Transverse colon (tissue), 4 donors: ENCODE measurements at regions not wholly inside any gene's neighbourhood (a gene's known extent, or its start where the extent isn't known, plus 50 kb on each side); places are given as distances from the start of the nearest gene placed in this dataset.

ENCODE experiments used
- CTCF ChIP-seq, 5 experiments: fragments of 200-600 bp in 3 of 5; fragments of 450-650 bp in 2 of 5; sonication (generic) in 3 of 5; IDR thresholded peaks; 1 replicate in 2 of 5; 2 replicates in 3 of 5; pipeline ENCODE4 v1.5.1; 2016 to 2017; ENCODE audit warnings: antibody characterized with exemption in 5 of 5, inconsistent platforms in 3 of 5, mild to moderate bottlenecking in 2 of 5, moderate library complexity in 1 of 5
- POLR2A ChIP-seq: fragments of 450-650 bp; IDR thresholded peaks from one replicate; pipeline ENCODE4 v1.6.1; 2016; ENCODE audit warnings: antibody characterized with exemption, mild to moderate bottlenecking, moderate library complexity
- POLR2AphosphoS5 ChIP-seq, 3 donors: sonication (generic); formaldehyde crosslinking; IDR thresholded peaks; one replicate each; pipeline ENCODE4 v1.6.1; 2016; ENCODE audit warnings: antibody characterized with exemption in 3 of 3

DNA sequence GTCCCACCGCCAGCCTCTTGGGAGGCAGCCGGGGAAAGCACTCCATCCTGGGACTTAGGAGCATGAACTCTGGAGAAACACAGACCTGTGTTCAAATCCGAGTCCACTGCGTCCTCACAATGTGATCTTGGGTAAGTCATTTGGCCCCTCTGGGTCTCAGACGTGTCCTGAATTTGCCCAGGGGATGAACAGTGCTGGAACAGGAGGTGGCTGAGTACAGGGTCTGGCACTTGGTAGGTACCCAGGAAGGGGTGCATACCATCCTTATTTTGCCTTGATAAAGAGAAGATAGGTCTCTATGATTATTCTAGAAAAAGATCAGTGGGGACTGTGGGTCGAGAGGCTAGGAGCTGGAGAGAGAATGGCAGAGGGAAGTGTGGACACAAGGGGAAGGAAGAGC is 135.7 kb downstream of the FGF18 start:
- TF ChIP-seq CTCF (IDR thresholded peaks at IDR 0.05) (no peak), POLR2A (no peak), POLR2AphosphoS5 (IDR thresholded peaks at IDR 0.05) (no peak)
